Tibial nerve (tissue), 3 donors: ENCODE measurements at regions not wholly inside any gene's neighbourhood (a gene's known extent, or its start where the extent isn't known, plus 50 kb on each side); places are given as distances from the start of the nearest gene placed in this dataset.

Experiments
- CTCF ChIP-seq, 5 experiments: fragments of 200-600 bp in 3 of 5; fragments of 450-650 bp in 2 of 5; sonication (generic) in 3 of 5; IDR thresholded peaks; one replicate each; pipeline ENCODE4 v1.5.1; 2016 to 2019; ENCODE audit warnings: antibody characterized with exemption in 5 of 5, mild to moderate bottlenecking in 3 of 5, moderate library complexity in 2 of 5
- POLR2A ChIP-seq, 2 donors: fragments of 450-650 bp; IDR thresholded peaks; one replicate each; pipeline ENCODE4 v1.6.1; 2017; ENCODE audit warnings: antibody characterized with exemption in 2 of 2, mild to moderate bottlenecking in 2 of 2, moderate library complexity in 2 of 2

- TF ChIP-seq POLR2A (IDR thresholded peaks at IDR 0.05), result no peak
- TF ChIP-seq CTCF (IDR thresholded peaks at IDR 0.05), result no peak
Measured at GRCh38 chr4:100299046-100299840, 109.0 kb upstream of the DDIT4L start.
